ENCODE measurements at regions not wholly inside any gene's neighbourhood (a gene's known extent, or its start where the extent isn't known, plus 50 kb on each side); places are given as distances from the start of the nearest gene placed in this dataset.

DNA sequence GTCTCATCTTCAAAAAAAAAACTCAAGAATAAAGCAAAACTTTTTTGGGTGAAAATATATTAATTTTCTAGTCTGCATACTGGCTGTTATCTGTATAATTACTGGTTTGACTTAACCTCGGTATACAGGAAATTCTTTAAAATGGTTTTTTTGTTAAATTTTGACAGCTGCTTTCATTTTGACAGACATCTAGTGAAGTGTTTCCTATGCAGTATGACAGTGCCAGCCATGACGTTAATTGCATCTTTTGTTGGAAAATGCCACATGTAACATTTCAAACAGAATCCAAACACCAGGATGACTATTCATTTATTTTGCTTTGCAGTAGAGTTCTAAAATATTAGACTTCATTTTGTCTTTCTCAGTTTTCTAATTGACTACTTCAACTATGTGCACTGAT lies 460.4 kb downstream of the NXPH1 start:
- DNase-seq = no peak
- Histone ChIP-seq H3K27ac (no peak overlapping the region), H3K27me3 (no peaks in the 10 kb centered on the region), H3K4me1 (no peaks in the 10 kb centered on the region), H3K4me3 (no peak overlapping the region), H3K9me3 (no peaks in the 10 kb centered on the region), H3K36me3 (no peaks in the 10 kb centered on the region)
- intact Hi-C loops (cut with DNase I) = no loop called here
- 65 to 69% methylated on average over 2 of the region's 2 CpGs for WGBS, 2 donors
- TF ChIP-seq EP300 (IDR thresholded peaks at IDR 0.05) (no peak), CTCF (IDR thresholded peaks at IDR 0.05) (no peak), POLR2A (IDR thresholded peaks at IDR 0.05) (no peak), POLR2AphosphoS5 (IDR thresholded peaks at IDR 0.05) (no peak)

GRCh38 chr7:8906396-8907075 lies 473.1 kb downstream of the NXPH1 start:
- no peaks in the 10 kb centered on the region for H3K4me1 ChIP-seq
- no peak overlapping the region for H3K4me3 ChIP-seq
- H3K9me3 ChIP-seq = no peaks in the 10 kb centered on the region
- no peak for TF ChIP-seq POLR2AphosphoS5 (IDR thresholded peaks at IDR 0.05)
- TF ChIP-seq POLR2A (IDR thresholded peaks at IDR 0.05) = no peak
- TF ChIP-seq CTCF (IDR thresholded peaks at IDR 0.05) = no peak
- no peak for TF ChIP-seq EP300 (IDR thresholded peaks at IDR 0.05)
- no peak for DNase-seq
- no peaks in the 10 kb centered on the region for H3K36me3 ChIP-seq
- no peaks in the 10 kb centered on the region for H3K27me3 ChIP-seq
- WGBS, 2 donors = 76 to 83% methylated on average over 6 of the region's 6 CpGs
- intact Hi-C loops (cut with DNase I) = no loop called here
- H3K27ac ChIP-seq = no peak overlapping the region

GRCh38 chr7:8908889-8909288 lies 475.5 kb downstream of the NXPH1 start:
- no peaks in the 10 kb centered on the region for H3K36me3 ChIP-seq
- no peaks in the 10 kb centered on the region for H3K9me3 ChIP-seq
- intact Hi-C loops (cut with DNase I) = no loop called here
- no peaks in the 10 kb centered on the region for H3K4me1 ChIP-seq
- H3K4me3 ChIP-seq = no peak overlapping the region
- TF ChIP-seq POLR2A (IDR thresholded peaks at IDR 0.05) (no peak), POLR2AphosphoS5 (IDR thresholded peaks at IDR 0.05) (no peak), EP300 (IDR thresholded peaks at IDR 0.05) (no peak), CTCF (IDR thresholded peaks at IDR 0.05) (no peak)
- no peaks in the 10 kb centered on the region for H3K27me3 ChIP-seq
- no peak overlapping the region for H3K27ac ChIP-seq
- WGBS, 2 donors = 33 to 45% methylated on average over 1 of the region's 1 CpG
- DNase-seq = no peak

- no peaks in the 10 kb centered on the region for H3K4me1 ChIP-seq
- 65 to 67% methylated on average over 2 of the region's 2 CpGs for WGBS, 2 donors
- no peak overlapping the region for H3K27ac ChIP-seq
- H3K36me3 ChIP-seq = no peaks in the 10 kb centered on the region
- H3K4me3 ChIP-seq = no peak overlapping the region
- intact Hi-C loops (cut with DNase I) = no loop called here
- DNase-seq = no peak
- H3K9me3 ChIP-seq = peaks cover 0 to 3% (median 0%) of the 10 kb centered on the region in 4 donors
- TF ChIP-seq POLR2A (IDR thresholded peaks at IDR 0.05) (no peak), EP300 (IDR thresholded peaks at IDR 0.05) (no peak), POLR2AphosphoS5 (IDR thresholded peaks at IDR 0.05) (no peak), CTCF (IDR thresholded peaks at IDR 0.05) (no peak)
- no peaks in the 10 kb centered on the region for H3K27me3 ChIP-seq
Observed at GRCh38 chr7:8913682-8914081, 480.3 kb downstream of the NXPH1 start.

DNA sequence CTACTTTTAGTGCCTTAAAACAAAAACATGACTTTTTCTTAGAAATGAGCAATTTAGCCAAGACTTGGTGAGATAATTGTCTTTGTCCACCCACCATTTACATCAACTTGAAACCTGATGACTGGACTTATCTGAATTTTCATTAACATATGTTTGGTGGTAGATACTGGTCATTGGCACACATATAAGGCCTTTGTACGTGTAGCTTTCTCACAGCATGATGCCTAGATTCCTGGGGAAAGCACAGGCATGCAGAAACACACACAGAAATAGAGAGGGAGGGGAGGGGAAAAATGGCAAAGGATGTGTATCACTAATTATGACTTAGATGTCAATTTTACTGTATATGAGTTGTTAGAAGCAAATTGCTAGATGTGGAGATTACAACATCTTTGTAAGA lies 488.4 kb downstream of the NXPH1 start:
- no peak for TF ChIP-seq CTCF (IDR thresholded peaks at IDR 0.05)
- TF ChIP-seq POLR2A (IDR thresholded peaks at IDR 0.05) = no peak
- WGBS, 2 donors = 23 to 40% methylated on average over 1 of the region's 1 CpG

More for the DNA sequence above, 488.4 kb downstream of the NXPH1 start:
- Histone ChIP-seq H3K4me3 (no peak overlapping the region), H3K9me3 (peaks cover 0 to 3% (median 0%) of the 10 kb centered on the region in 4 donors), H3K27ac (no peak overlapping the region), H3K36me3 (no peaks in the 10 kb centered on the region), H3K4me1 (no peaks in the 10 kb centered on the region), H3K27me3 (no peaks in the 10 kb centered on the region)
- intact Hi-C loops (cut with DNase I) = no loop called here
- no peak for DNase-seq

Data from sigmoid colon (tissue), 6 donors.